IPS-18c (cell line): ENCODE measurements at regions not wholly inside any gene's neighbourhood (a gene's known extent, or its start where the extent isn't known, plus 50 kb on each side); places are given as distances from the start of the nearest gene placed in this dataset.

Source experiments
- H3K4me3 ChIP-seq: 2 replicates; pipeline ENCODE4 v1.7.0; 2013; ENCODE audit warnings: low read depth, mild to moderate bottlenecking, low read length, moderate library complexity; ENCODE audit not compliant: insufficient read depth
- H3K9me3 ChIP-seq: one replicate; pipeline ENCODE4 v1.6.1; 2013; ENCODE audit warnings: mild to moderate bottlenecking, low read length, moderate library complexity; ENCODE audit not compliant: control insufficient read depth, insufficient read depth

- no peak overlapping the region for H3K4me3 ChIP-seq
- H3K9me3 ChIP-seq: no peaks in the 10 kb centered on the region
These were observed 234.2 kb upstream of the MCTP2 start for GRCh38 chr15:93997071-93997658.

- Histone ChIP-seq H3K4me3 (no peak overlapping the region; the same call in 1 of the 2 replicates), H3K9me3 (no peaks in the 10 kb centered on the region)
These were observed 241.8 kb upstream of the MCTP2 start for GRCh38 chr15:93989440-93989998.

- Histone ChIP-seq H3K4me3 (no peak overlapping the region), H3K9me3 (no peaks in the 10 kb centered on the region)
These were observed 244.3 kb upstream of the MCTP2 start for GRCh38 chr15:93987068-93987467.

- H3K9me3 ChIP-seq: no peaks in the 10 kb centered on the region
- H3K4me3 ChIP-seq: no peak overlapping the region
These were observed 244.9 kb upstream of the MCTP2 start for GRCh38 chr15:93986400-93986984.

- H3K9me3 ChIP-seq: no peaks in the 10 kb centered on the region
- H3K4me3 ChIP-seq: no peak overlapping the region
These were observed 245.4 kb upstream of the MCTP2 start for GRCh38 chr15:93985925-93986324.

- no peaks in the 10 kb centered on the region for H3K9me3 ChIP-seq
- no peak overlapping the region for H3K4me3 ChIP-seq
These were observed 246.2 kb upstream of the MCTP2 start for GRCh38 chr15:93985176-93985575.

- Histone ChIP-seq H3K9me3 (no peaks in the 10 kb centered on the region), H3K4me3 (no peak overlapping the region)
These were observed 247.8 kb upstream of the MCTP2 start for GRCh38 chr15:93983526-93983925.

GRCh38 chr15:93982226-93982727, 249.1 kb upstream of the MCTP2 start:
- Histone ChIP-seq H3K4me3 (no peak overlapping the region), H3K9me3 (no peaks in the 10 kb centered on the region)

- H3K4me3 ChIP-seq: no peak overlapping the region
These were observed 249.7 kb upstream of the MCTP2 start for GRCh38 chr15:93981706-93982105.

GRCh38 chr15:93980261-93980911, 251.0 kb upstream of the MCTP2 start:
- H3K4me3 ChIP-seq: no peak overlapping the region
- H3K9me3 ChIP-seq: no peaks in the 10 kb centered on the region

More at GRCh38 chr15:93981706-93982105, 249.7 kb upstream of the MCTP2 start:
- no peaks in the 10 kb centered on the region for H3K9me3 ChIP-seq

GRCh38 chr15:93974804-93975481, 256.4 kb upstream of the MCTP2 start:
- H3K4me3 ChIP-seq: no peak overlapping the region
- H3K9me3 ChIP-seq: no peaks in the 10 kb centered on the region

GRCh38 chr15:93973287-93973686, 258.1 kb upstream of the MCTP2 start:
- Histone ChIP-seq H3K9me3 (no peaks in the 10 kb centered on the region), H3K4me3 (no peak overlapping the region)

GRCh38 chr15:93968773-93969172, 262.6 kb upstream of the MCTP2 start:
- Histone ChIP-seq H3K9me3 (no peaks in the 10 kb centered on the region), H3K4me3 (no peak overlapping the region)

- Histone ChIP-seq H3K4me3 (no peak overlapping the region), H3K9me3 (no peaks in the 10 kb centered on the region)
These were observed 266.0 kb upstream of the MCTP2 start for GRCh38 chr15:93965304-93965908.

GRCh38 chr15:93954985-93955571, 276.3 kb upstream of the MCTP2 start:
- Histone ChIP-seq H3K9me3 (no peaks in the 10 kb centered on the region), H3K4me3 (no peak overlapping the region)

GRCh38 chr15:93948726-93949125, 282.6 kb upstream of the MCTP2 start:
- Histone ChIP-seq H3K9me3 (no peaks in the 10 kb centered on the region), H3K4me3 (no peak overlapping the region)

GRCh38 chr15:93943586-93943985, 287.8 kb upstream of the MCTP2 start:
- H3K4me3 ChIP-seq: no peak overlapping the region
- no peaks in the 10 kb centered on the region for H3K9me3 ChIP-seq
